GM12878 (cell line): ENCODE measurements at regions not wholly inside any gene's neighbourhood (a gene's known extent, or its start where the extent isn't known, plus 50 kb on each side); places are given as distances from the start of the nearest gene placed in this dataset.
A peak's percentile ranks its signal among the peaks of the same experiment; 100 is the strongest.

Experiments used
- ATAC-seq: fragments of 200-7000 bp; cut with Tn5 transposase; 3 replicates; pipeline ENCODE4 v1.9.1; 2020; ENCODE audit warnings: mild to moderate bottlenecking, moderate library complexity
- BruUV-seq: library from RNA; stranded (reverse); fragments of 400-500 nt; replicated peaks from 2 replicates; lab custom pipeline; 2021; lab: Mats Ljungman, UMichigan
- CTCF ChIA-PET: fragments of 300-600 bp; sonication (Branson Sonifier 250); formaldehyde crosslinking; extraction: SDS; loops from one replicate; lab custom pipeline; 2021; ENCODE audit warnings: inconsistent platforms; lab: Yijun Ruan, JAX
- POLR2A ChIA-PET: fragments of 350-600 bp; formaldehyde crosslinking; extraction: SDS; loops from one replicate; lab custom pipeline; 2021; ENCODE audit warnings: inconsistent platforms; lab: Charles Lee
- RAD21 ChIA-PET: fragments of 300-600 bp; sonication (Branson Sonifier 250); formaldehyde crosslinking; loops from one replicate; lab custom pipeline; 2023; ENCODE audit warnings: antibody characterized with exemption; ENCODE audit not compliant: unreplicated experiment; lab: Charles Lee
- SMC1A ChIA-PET: fragments of 300-600 bp; sonication (Branson Sonifier 250); formaldehyde crosslinking; loops from one replicate; lab custom pipeline; 2023; ENCODE audit not compliant: unreplicated experiment, uncharacterized antibody; lab: Charles Lee
- DNase-seq: peaks from one replicate; pipeline ENCODE4 v3.0.0-alpha.2; 2011; ENCODE audit warnings: low read depth, low spot score
- FAIRE-seq: peaks from 3 replicates; lab custom pipeline; 2011; peaks lifted over from hg19 to GRCh38; lab: Jason Lieb, UNC
- H2AFZ ChIP-seq: 2 replicates; pipeline ENCODE4 v1.6.0; 2011; ENCODE audit warnings: low read depth, low read length, control low read depth; ENCODE audit not compliant: control insufficient read depth
- H3K27ac ChIP-seq: 2 replicates; pipeline ENCODE4 v1.5.1; 2011; ENCODE audit warnings: control low read depth; ENCODE audit not compliant: control insufficient read depth, insufficient read depth
- H3K27me3 ChIP-seq, 2 experiments: replicated peaks in 1 of 2; 2 replicates each; pipeline versions ENCODE4 v1.6.0 to v1.6.1; 2011; ENCODE audit warnings: low read length in 1 of 2; ENCODE audit not compliant: control insufficient read depth in 2 of 2, insufficient read depth in 2 of 2
- H3K36me3 ChIP-seq, 2 experiments: 2 replicates each; pipeline ENCODE4 v1.5.1; 2011; ENCODE audit warnings: low read length in 1 of 2; ENCODE audit not compliant: control insufficient read depth in 2 of 2, insufficient read depth in 2 of 2
- H3K4me1 ChIP-seq: 2 replicates; pipeline ENCODE4 v1.6.1; 2011; ENCODE audit warnings: mild to moderate bottlenecking, low read length, moderate library complexity, mixed read lengths; ENCODE audit not compliant: control insufficient read depth, insufficient read depth
- H3K4me2 ChIP-seq: 2 replicates; pipeline ENCODE4 v1.6.0; 2011; ENCODE audit warnings: control low read depth; ENCODE audit not compliant: control insufficient read depth, insufficient read depth
- H3K4me3 ChIP-seq: fragments of 200-600 bp; sonication (generic); 2 replicates; pipeline ENCODE4 v1.5.1; 2016
- H3K79me2 ChIP-seq: 2 replicates; pipeline ENCODE4 v1.6.0; 2011; ENCODE audit warnings: low read length; ENCODE audit not compliant: control insufficient read depth, insufficient read depth
- H3K9ac ChIP-seq: 2 replicates; pipeline ENCODE4 v1.8.0; 2011; ENCODE audit warnings: low read length, control low read depth, mixed read lengths; ENCODE audit not compliant: control insufficient read depth, insufficient read depth
- H3K9me3 ChIP-seq: replicated peaks from 3 replicates; pipeline ENCODE4 v1.5.1; 2011; ENCODE audit warnings: mild to moderate bottlenecking, low read length; ENCODE audit not compliant: control insufficient read depth, insufficient read depth
- H4K20me1 ChIP-seq: 2 replicates; pipeline ENCODE4 v1.6.0; 2011; ENCODE audit not compliant: control insufficient read depth, insufficient read depth
- CBX5 ChIP-seq: sonication (generic); IDR thresholded peaks from 2 replicates; pipeline ENCODE4 v1.6.1; 2016; ENCODE audit warnings: low read depth, moderate library complexity, mild to moderate bottlenecking, inconsistent platforms
- DPF2 ChIP-seq: fragments of 450-650 bp; IDR thresholded peaks from 2 replicates; pipeline ENCODE4 v1.6.1; 2017; ENCODE audit warnings: mild to moderate bottlenecking
- MYB ChIP-seq: fragments of 150-350 bp; IDR thresholded peaks from 2 replicates; pipeline ENCODE4 v1.6.1; 2014; ENCODE audit warnings: mild to moderate bottlenecking, low read depth, low read length, borderline replicate concordance
- ZBTB33 ChIP-seq: fragments of 450-650 bp; IDR thresholded peaks from 2 replicates; pipeline ENCODE4 v1.6.1; 2017; ENCODE audit warnings: mild to moderate bottlenecking
- WGBS: methylation state at CpG from one replicate; pipeline ENCODE4 v1.1.6; 2016; ENCODE audit warnings: low lambda C conversion rate; ENCODE audit not compliant: insufficient replicate concordance, insufficient coverage; ENCODE audit errors: missing lambda C conversion rate; 5-methylcytosine and 5-hydroxymethylcytosine counted together
- in situ Hi-C: fragments of 300-500 bp; cut with MboI; formaldehyde crosslinking; loops from 9 replicates; pipeline ENCODE4 v1.14.3; 2018; ENCODE audit warnings: mixed read lengths
- intact Hi-C: fragments of 100-400 bp; cut with micrococcal nuclease; formaldehyde crosslinking; loops from one replicate; pipeline ENCODE4 v1.14.2; 2022; ENCODE audit not compliant: unreplicated experiment
- TF ChIP-seq, protein P1 (sequence below): fragments of 450-650 bp; IDR thresholded peaks from 2 replicates; pipeline ENCODE4 v1.6.1; 2016; ENCODE audit warnings: mild to moderate bottlenecking

- intact Hi-C loops = no loop called here
- H3K9ac ChIP-seq = no peak overlapping the region
- no peaks in the 10 kb centered on the region for H3K36me3 ChIP-seq
- 63% methylated on average over 9 of the region's 9 CpGs for WGBS
- no peak overlapping the region for H3K4me3 ChIP-seq
- H4K20me1 ChIP-seq = no peaks in the 10 kb centered on the region
- no peak for DNase-seq
- TF ChIP-seq MYB (no peak), DPF2 (0 out of 2 replicates have a peak, but pooled peaks have one; percentile 27), CBX5 (0 out of 2 replicates have a peak, but pooled peaks have one; percentile 36)
- TF ChIP-seq, protein P1, sequence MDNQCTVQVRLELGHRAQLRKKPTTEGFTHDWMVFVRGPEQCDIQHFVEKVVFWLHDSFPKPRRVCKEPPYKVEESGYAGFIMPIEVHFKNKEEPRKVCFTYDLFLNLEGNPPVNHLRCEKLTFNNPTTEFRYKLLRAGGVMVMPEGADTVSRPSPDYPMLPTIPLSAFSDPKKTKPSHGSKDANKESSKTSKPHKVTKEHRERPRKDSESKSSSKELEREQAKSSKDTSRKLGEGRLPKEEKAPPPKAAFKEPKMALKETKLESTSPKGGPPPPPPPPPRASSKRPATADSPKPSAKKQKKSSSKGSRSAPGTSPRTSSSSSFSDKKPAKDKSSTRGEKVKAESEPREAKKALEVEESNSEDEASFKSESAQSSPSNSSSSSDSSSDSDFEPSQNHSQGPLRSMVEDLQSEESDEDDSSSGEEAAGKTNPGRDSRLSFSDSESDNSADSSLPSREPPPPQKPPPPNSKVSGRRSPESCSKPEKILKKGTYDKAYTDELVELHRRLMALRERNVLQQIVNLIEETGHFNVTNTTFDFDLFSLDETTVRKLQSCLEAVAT = 0 out of 2 replicates have a peak, but pooled peaks have one; percentile 21
- no TSS peak for BruUV-seq
- SMC1A ChIA-PET = interaction anchor here (0.8 to 1.3 kb wide), 3 partner anchors 13 to 30 kb away, joined by 3 to 4 read pairs (median 3); no protein-coding TSS in a partner anchor
- 0 out of 2 replicates have a peak overlapping the region, but pooled peaks have one; percentile 17 for H3K4me2 ChIP-seq
- no peaks in the 10 kb centered on the region for H3K4me1 ChIP-seq
- H3K27me3 ChIP-seq = no peaks in the 10 kb centered on the region
- H2AFZ ChIP-seq = no peak overlapping the region
- CTCF ChIA-PET = interaction anchor here (1.0 kb wide), 1 partner anchor 16 kb away, joined by 5 read pairs; no protein-coding TSS in a partner anchor
- peak; percentile 59 for ATAC-seq
- no peak overlapping the region for H3K27ac ChIP-seq
- RAD21 ChIA-PET = no interaction called here
- H3K9me3 ChIP-seq = no peaks in the 10 kb centered on the region
- no peaks in the 10 kb centered on the region for H3K79me2 ChIP-seq
- POLR2A ChIA-PET = no interaction called here
- in situ Hi-C loops = no loop called here
- FAIRE-seq = no peak
These were observed 1108.5 kb upstream of the EPHA6 start for GRCh38 chr3:95705786-95706418.

- intact Hi-C loops = no loop called here
- Histone ChIP-seq H3K27me3 (no peaks in the 10 kb centered on the region), H3K4me1 (no peaks in the 10 kb centered on the region), H3K36me3 (no peaks in the 10 kb centered on the region), H3K79me2 (no peaks in the 10 kb centered on the region), H4K20me1 (no peaks in the 10 kb centered on the region), H3K27ac (no peak overlapping the region), H3K4me3 (no peak overlapping the region), H3K4me2 (no peak overlapping the region), H2AFZ (no peak overlapping the region), H3K9me3 (no peaks in the 10 kb centered on the region), H3K9ac (no peak overlapping the region)
- BruUV-seq = no TSS peak
- in situ Hi-C loops = no loop called here
- ChIA-PET POLR2A (no interaction called here), SMC1A (no interaction called here), RAD21 (no interaction called here), CTCF (no interaction called here)
- FAIRE-seq (no peak), DNase-seq (no peak), ATAC-seq (no peak)
- WGBS = 13% methylated on average over 2 of the region's 2 CpGs
- no peak for TF ChIP-seq ZBTB33
These were observed 1107.1 kb upstream of the EPHA6 start for GRCh38 chr3:95707268-95707667.
